ENCODE measurements at regions not wholly inside any gene's neighbourhood (a gene's known extent, or its start where the extent isn't known, plus 50 kb on each side); places are given as distances from the start of the nearest gene placed in this dataset.
"Not testable (repeated sequence)": the region's sequence is repeated elsewhere in the genome, so short reads cannot be mapped to it uniquely, and the experiment has no call there.

GRCh38 chr9:93813221-93814076 is 141.7 kb downstream of the BARX1 start:
- DNase-seq (ENCODE audit: low read depth) = no peak

- no peak for DNase-seq (ENCODE audit: low read depth)
Measured at GRCh38 chr9:93812410-93812668, 142.8 kb downstream of the BARX1 start.

GRCh38 chr9:93810028-93810971 is 144.9 kb downstream of the BARX1 start:
- DNase-seq (ENCODE audit: low read depth) = no peak

- DNase-seq (ENCODE audit: low read depth) = no peak
Measured at GRCh38 chr9:93809204-93809940, 145.8 kb downstream of the BARX1 start.

- DNase-seq (ENCODE audit: low read depth) = no peak
Measured at GRCh38 chr9:93808115-93809029, 146.8 kb downstream of the BARX1 start.

GRCh38 chr9:93807166-93808074 is 147.7 kb downstream of the BARX1 start:
- DNase-seq (ENCODE audit: low read depth) = no peak

- no peak for DNase-seq (ENCODE audit: low read depth)
Measured at GRCh38 chr9:93801581-93802284, 153.4 kb downstream of the BARX1 start.

- no peak for DNase-seq (ENCODE audit: low read depth)
Measured at GRCh38 chr9:93801120-93801519, 154.0 kb downstream of the BARX1 start.

- no peak for DNase-seq (ENCODE audit: low read depth)
Measured at GRCh38 chr9:93792358-93792757, 162.8 kb downstream of the BARX1 start.

- no peak for DNase-seq (ENCODE audit: low read depth)
Measured at GRCh38 chr9:93786204-93786603, 169.0 kb downstream of the BARX1 start.

- no peak for DNase-seq (ENCODE audit: low read depth)
Measured at GRCh38 chr9:93776873-93777272, 178.3 kb downstream of the BARX1 start.

GRCh38 chr9:93776256-93776655 is 178.9 kb downstream of the BARX1 start:
- DNase-seq (ENCODE audit: low read depth) = no peak

GRCh38 chr9:93774331-93775102 is 180.6 kb downstream of the BARX1 start:
- DNase-seq (ENCODE audit: low read depth) = no peak

- no peak for DNase-seq (ENCODE audit: low read depth)
Measured at GRCh38 chr9:93771276-93771675, 183.9 kb downstream of the BARX1 start.

- DNase-seq (ENCODE audit: low read depth) = no peak
Measured at GRCh38 chr9:93761822-93762221, 185.4 kb downstream of the PHF2 start.

GRCh38 chr9:93750045-93750444 is 173.7 kb downstream of the PHF2 start:
- no peak for DNase-seq (ENCODE audit: low read depth)

- not testable (repeated sequence) for DNase-seq (ENCODE audit: low read depth)
Measured at GRCh38 chr9:93748827-93749226, 172.4 kb downstream of the PHF2 start.

GRCh38 chr9:93731963-93732362 is 155.6 kb downstream of the PHF2 start:
- DNase-seq (ENCODE audit: low read depth) = no peak

- no peak for DNase-seq (ENCODE audit: low read depth)
Measured at GRCh38 chr9:93730648-93731047, 154.3 kb downstream of the PHF2 start.
